PC-9 (cell line): ENCODE measurements at regions not wholly inside any gene's neighbourhood (a gene's known extent, or its start where the extent isn't known, plus 50 kb on each side); places are given as distances from the start of the nearest gene placed in this dataset.
"Not testable (repeated sequence)": the region's sequence is repeated elsewhere in the genome, so short reads cannot be mapped to it uniquely, and the experiment has no call there.

Experiments used
- CTCF ChIP-seq: fragments of 200-600 bp; sonication (generic); conservative IDR thresholded peaks from 2 replicates; pipeline ENCODE4 v1.6.1; 2017; ENCODE audit warnings: mixed run types, antibody characterized with exemption, mild to moderate bottlenecking, moderate library complexity
- EZH2 ChIP-seq: fragments of 200-600 bp; sonication (generic); IDR thresholded peaks from 2 replicates; pipeline ENCODE4 v1.8.0; 2017; ENCODE audit warnings: antibody characterized with exemption, low read depth

GRCh38 chr16:50486162-50486561, 62.0 kb upstream of the NKD1 start:
- TF ChIP-seq CTCF, EZH2: not testable (repeated sequence)
